ENCODE measurements at regions not wholly inside any gene's neighbourhood (a gene's known extent, or its start where the extent isn't known, plus 50 kb on each side); places are given as distances from the start of the nearest gene placed in this dataset.

- Mint-ChIP-seq H3K27me3 (no peaks in the 10 kb centered on the region), H3K9me3 (no peaks in the 10 kb centered on the region)
- POLR2A ChIA-PET, result interaction anchor here (1.4 to 1.6 kb wide), 2 partner anchors 34 to 41 kb away, joined by 7 to 14 read pairs; no protein-coding TSS in a partner anchor
Measured at GRCh38 chrX:10077425-10078188, 79.2 kb upstream of the CLCN4 start.

DNA sequence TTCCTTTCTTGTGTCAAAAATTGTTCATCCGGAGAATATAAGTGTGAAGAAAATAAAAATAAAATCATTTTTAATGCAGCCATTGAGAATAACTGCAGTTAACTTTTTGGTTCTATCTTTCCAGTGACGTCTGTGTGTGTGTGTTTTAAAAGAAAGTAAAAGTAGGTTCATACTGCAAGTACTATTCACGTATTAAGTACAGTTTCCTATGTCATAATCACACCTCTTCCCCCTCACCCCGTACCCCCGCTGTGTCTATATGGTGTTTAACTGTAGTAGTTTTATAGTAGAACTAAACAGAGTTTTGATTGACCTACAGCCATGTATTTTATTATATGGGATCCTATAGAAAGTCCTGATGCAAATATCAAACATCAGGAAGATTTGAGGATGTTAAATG lies 78.5 kb upstream of the CLCN4 start:
- Mint-ChIP-seq H3K27ac (no peak overlapping the region), H3K9me3 (no peaks in the 10 kb centered on the region), H3K4me1 (peaks cover 20% of the 10 kb centered on the region), H3K4me3 (no peak overlapping the region), H3K27me3 (no peaks in the 10 kb centered on the region), H3K36me3 (ENCODE audit: low read depth) (peaks cover 31% of the 10 kb centered on the region)
- ATAC-seq (ENCODE audit: low read depth) (no peak), DNase-seq (no peak)
- intact Hi-C loops (cut with micrococcal nuclease), result loop anchor here (5.0 kb wide), 1 partner anchor 81 kb away; no protein-coding TSS in a partner anchor
- ChIA-PET CTCF (interaction anchor here (1.1 to 2.4 kb wide), 4 partner anchors 19 to 41 kb away, joined by 3 to 18 read pairs (median 6); no protein-coding TSS in a partner anchor), POLR2A (interaction anchor here (1.4 to 1.6 kb wide), 2 partner anchors 33 to 40 kb away, joined by 7 to 14 read pairs; no protein-coding TSS in a partner anchor)
- no peak for TF ChIP-seq CTCF (IDR thresholded peaks at IDR 0.05)

More at GRCh38 chrX:10077425-10078188, 79.2 kb upstream of the CLCN4 start:
- no peak overlapping the region for H3K4me3 Mint-ChIP-seq
- DNase-seq, result no peak
- H3K36me3 Mint-ChIP-seq (ENCODE audit: low read depth), result peaks cover 32% of the 10 kb centered on the region
- ATAC-seq (ENCODE audit: low read depth), result no peak
- TF ChIP-seq CTCF (IDR thresholded peaks at IDR 0.05), result no peak
- peaks cover 13% of the 10 kb centered on the region for H3K4me1 Mint-ChIP-seq
- no peak overlapping the region for H3K27ac Mint-ChIP-seq
- CTCF ChIA-PET, result interaction anchor here (0.6 to 2.4 kb wide), 5 partner anchors 19 to 179 kb away, joined by 3 to 18 read pairs (median 5); no protein-coding TSS in a partner anchor
- intact Hi-C loops (cut with micrococcal nuclease), result loop anchor here (1.0 to 5.0 kb wide), 2 partner anchors 41 to 80 kb away; no protein-coding TSS in a partner anchor

DNA sequence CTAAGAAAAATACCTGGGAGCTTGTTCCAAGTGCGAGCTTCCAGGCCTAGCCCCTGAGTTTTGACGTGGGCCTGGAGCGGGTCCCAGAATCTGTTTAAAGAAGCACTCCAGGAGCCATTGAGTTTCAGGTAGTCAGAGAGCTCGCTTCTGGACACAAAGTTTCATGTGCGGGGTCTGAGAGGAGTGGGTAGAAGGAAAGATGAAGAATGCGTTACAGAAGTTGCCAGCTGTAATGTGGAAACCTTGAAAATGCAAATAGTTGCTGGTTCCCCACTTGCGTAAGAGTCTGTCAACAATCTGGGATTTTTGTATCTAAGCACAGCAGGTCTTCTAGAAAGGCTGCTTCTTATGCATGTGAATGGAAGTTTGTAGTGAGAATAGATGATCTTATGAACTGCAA lies 77.5 kb upstream of the CLCN4 start:
- intact Hi-C loops (cut with micrococcal nuclease), result loop anchor here (5.0 kb wide), 1 partner anchor 82 kb away; no protein-coding TSS in a partner anchor

DNA sequence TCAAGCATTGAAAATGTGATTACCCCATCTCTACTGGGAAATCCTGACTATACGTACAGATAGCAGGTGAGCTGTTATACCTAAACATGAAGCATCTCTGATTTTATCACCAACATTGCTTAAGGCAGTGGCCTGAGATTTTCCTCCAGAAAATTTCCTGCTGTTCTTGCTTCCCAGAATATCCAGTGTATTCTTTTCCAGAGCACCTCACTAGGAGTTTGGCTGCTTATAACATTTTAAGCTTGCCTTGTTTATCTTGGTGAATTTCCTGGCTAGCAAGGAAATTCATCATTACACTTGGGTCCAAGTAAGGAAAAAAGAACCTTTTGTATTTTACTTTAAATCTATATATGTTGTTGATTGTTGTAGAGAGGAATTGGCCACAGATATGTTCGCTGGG lies 73.0 kb upstream of the CLCN4 start:
- no peaks in the 10 kb centered on the region for H3K9me3 Mint-ChIP-seq
- H3K27me3 Mint-ChIP-seq, result no peaks in the 10 kb centered on the region
- ATAC-seq (ENCODE audit: low read depth) (no peak), DNase-seq (no peak)
- H3K36me3 Mint-ChIP-seq (ENCODE audit: low read depth), result peaks cover 42% of the 10 kb centered on the region
- ChIA-PET POLR2A (interaction anchor here (0.6 to 6.0 kb wide), 6 partner anchors 13 to 86 kb away, joined by 3 to 122 read pairs (median 15); no protein-coding TSS in a partner anchor), CTCF (interaction anchor here (0.7 to 3.2 kb wide), 7 partner anchors 14 to 86 kb away, joined by 3 to 18 read pairs (median 4); no protein-coding TSS in a partner anchor)
- TF ChIP-seq CTCF (IDR thresholded peaks at IDR 0.05), result no peak
- H3K4me3 Mint-ChIP-seq, result no peak overlapping the region
- H3K4me1 Mint-ChIP-seq, result peaks cover 57% of the 10 kb centered on the region
- H3K27ac Mint-ChIP-seq, result peak overlapping the region; percentile 96
- intact Hi-C loops (cut with micrococcal nuclease), result loop anchor here (1.0 to 2.0 kb wide), 4 partner anchors 14 to 69 kb away; no protein-coding TSS in a partner anchor

More for the DNA sequence above, 77.5 kb upstream of the CLCN4 start:
- CTCF ChIA-PET, result no interaction called here
- ATAC-seq (ENCODE audit: low read depth) (no peak), DNase-seq (no peak)
- Mint-ChIP-seq H3K36me3 (ENCODE audit: low read depth) (peaks cover 31% of the 10 kb centered on the region), H3K27me3 (no peaks in the 10 kb centered on the region), H3K27ac (no peak overlapping the region), H3K4me3 (no peak overlapping the region), H3K4me1 (peaks cover 29% of the 10 kb centered on the region), H3K9me3 (no peaks in the 10 kb centered on the region)
- POLR2A ChIA-PET, result interaction anchor here (2.0 kb wide), 1 partner anchor 32 kb away, joined by 6 read pairs; no protein-coding TSS in a partner anchor
- no peak for TF ChIP-seq CTCF (IDR thresholded peaks at IDR 0.05)

DNA sequence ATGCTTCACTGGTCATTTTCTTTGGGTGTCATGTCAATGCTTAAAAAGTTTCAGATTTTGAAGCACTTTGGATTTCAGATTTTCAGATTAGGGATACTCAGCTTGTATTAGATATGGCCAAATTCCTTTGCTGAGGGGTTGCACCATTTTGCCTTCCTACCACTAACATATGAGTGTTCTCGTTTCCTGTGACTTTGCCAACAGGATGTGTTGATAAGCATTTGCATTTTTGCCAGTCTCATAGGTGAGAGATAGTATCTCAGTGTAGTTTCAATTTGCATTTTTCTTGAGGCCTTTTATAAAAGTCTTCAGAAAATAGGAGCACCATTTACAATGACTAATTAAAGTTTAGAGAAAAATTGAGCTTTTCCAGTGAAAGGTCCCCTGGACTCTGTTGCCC lies 71.6 kb upstream of the CLCN4 start:
- DNase-seq (no peak), ATAC-seq (ENCODE audit: low read depth) (no peak)
- Mint-ChIP-seq H3K4me1 (peaks cover 70% of the 10 kb centered on the region), H3K36me3 (ENCODE audit: low read depth) (peaks cover 35% of the 10 kb centered on the region), H3K4me3 (no peak overlapping the region), H3K27me3 (no peaks in the 10 kb centered on the region), H3K9me3 (no peaks in the 10 kb centered on the region), H3K27ac (peak overlapping the region; percentile 41)
- TF ChIP-seq CTCF (IDR thresholded peaks at IDR 0.05), result no peak
- intact Hi-C loops (cut with micrococcal nuclease), result no loop called here
- POLR2A ChIA-PET, result interaction anchor here (0.6 to 6.0 kb wide), 5 partner anchors 12 to 200 kb away, joined by 5 to 122 read pairs (median 26); no protein-coding TSS in a partner anchor
- CTCF ChIA-PET, result interaction anchor here (1.1 to 3.2 kb wide), 2 partner anchors 21 to 34 kb away, joined by 3 to 18 read pairs; no protein-coding TSS in a partner anchor

Data from activated B cell treated with CpG ODN at 0.5 μM for 24 hours (primary cell).